Panc1 (cell line): ENCODE measurements at regions not wholly inside any gene's neighbourhood (a gene's known extent, or its start where the extent isn't known, plus 50 kb on each side); places are given as distances from the start of the nearest gene placed in this dataset.

Source experiments
- POLR2AphosphoS5 ChIP-seq: IDR thresholded peaks from 2 replicates; pipeline ENCODE4 v1.6.1; 2012; ENCODE audit warnings: mild to moderate bottlenecking, low read depth, low read length, moderate library complexity
- SIN3A ChIP-seq: IDR thresholded peaks from 2 replicates; pipeline ENCODE4 v1.6.1; 2012; ENCODE audit warnings: low read depth, mild to moderate bottlenecking, low read length, moderate library complexity, borderline replicate concordance; ENCODE audit not compliant: insufficient read depth
- TF ChIP-seq, protein P1 (sequence below): fragments of 450-650 bp; IDR thresholded peaks from 2 replicates; pipeline ENCODE4 v1.5.1; 2017; ENCODE audit warnings: mild to moderate bottlenecking
- TF ChIP-seq, protein P2 (sequence below), 2 experiments: IDR thresholded peaks; 2 replicates each; pipeline ENCODE4 v1.6.1; 2011 to 2012; ENCODE audit warnings: low read depth in 2 of 2, control low read depth in 1 of 2, low read length in 1 of 2, mild to moderate bottlenecking in 1 of 2, moderate library complexity in 1 of 2; ENCODE audit not compliant: insufficient read depth in 1 of 2

DNA sequence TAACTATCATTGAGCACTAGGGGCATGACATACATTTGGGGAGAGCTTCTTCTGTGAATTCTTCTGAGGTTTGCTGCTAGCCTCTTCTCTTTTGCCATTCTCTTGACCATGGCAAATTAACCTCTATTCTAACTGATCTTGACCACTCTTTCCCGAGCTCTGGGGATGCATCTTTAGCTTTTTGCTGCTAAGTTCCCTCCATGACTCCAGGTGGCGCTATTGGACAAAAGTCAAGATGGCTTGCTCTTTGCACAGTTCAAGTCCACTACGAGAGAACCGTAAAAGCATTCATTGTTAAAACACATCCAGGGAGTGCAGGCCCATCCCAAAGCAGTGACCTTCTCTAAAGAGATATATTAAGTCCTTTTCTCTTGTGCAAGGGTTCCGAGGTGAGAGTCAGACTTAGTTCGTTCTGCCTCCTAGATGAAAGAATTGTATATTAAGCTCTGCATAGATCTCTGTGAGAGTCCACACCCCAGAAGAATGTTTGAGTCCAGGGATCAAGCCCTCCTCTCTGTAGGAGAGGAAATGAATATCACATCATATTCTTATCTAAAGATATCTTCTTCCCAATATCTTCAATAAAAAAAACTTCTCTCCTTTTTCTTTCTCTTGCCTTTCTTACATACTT lies 1152.9 kb upstream of the CDH6 start:
- TF ChIP-seq, protein P1, sequence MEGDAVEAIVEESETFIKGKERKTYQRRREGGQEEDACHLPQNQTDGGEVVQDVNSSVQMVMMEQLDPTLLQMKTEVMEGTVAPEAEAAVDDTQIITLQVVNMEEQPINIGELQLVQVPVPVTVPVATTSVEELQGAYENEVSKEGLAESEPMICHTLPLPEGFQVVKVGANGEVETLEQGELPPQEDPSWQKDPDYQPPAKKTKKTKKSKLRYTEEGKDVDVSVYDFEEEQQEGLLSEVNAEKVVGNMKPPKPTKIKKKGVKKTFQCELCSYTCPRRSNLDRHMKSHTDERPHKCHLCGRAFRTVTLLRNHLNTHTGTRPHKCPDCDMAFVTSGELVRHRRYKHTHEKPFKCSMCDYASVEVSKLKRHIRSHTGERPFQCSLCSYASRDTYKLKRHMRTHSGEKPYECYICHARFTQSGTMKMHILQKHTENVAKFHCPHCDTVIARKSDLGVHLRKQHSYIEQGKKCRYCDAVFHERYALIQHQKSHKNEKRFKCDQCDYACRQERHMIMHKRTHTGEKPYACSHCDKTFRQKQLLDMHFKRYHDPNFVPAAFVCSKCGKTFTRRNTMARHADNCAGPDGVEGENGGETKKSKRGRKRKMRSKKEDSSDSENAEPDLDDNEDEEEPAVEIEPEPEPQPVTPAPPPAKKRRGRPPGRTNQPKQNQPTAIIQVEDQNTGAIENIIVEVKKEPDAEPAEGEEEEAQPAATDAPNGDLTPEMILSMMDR, result peak; percentile 84
- no peak for TF ChIP-seq SIN3A
- TF ChIP-seq POLR2AphosphoS5, result no peak
- TF ChIP-seq, protein P2, sequence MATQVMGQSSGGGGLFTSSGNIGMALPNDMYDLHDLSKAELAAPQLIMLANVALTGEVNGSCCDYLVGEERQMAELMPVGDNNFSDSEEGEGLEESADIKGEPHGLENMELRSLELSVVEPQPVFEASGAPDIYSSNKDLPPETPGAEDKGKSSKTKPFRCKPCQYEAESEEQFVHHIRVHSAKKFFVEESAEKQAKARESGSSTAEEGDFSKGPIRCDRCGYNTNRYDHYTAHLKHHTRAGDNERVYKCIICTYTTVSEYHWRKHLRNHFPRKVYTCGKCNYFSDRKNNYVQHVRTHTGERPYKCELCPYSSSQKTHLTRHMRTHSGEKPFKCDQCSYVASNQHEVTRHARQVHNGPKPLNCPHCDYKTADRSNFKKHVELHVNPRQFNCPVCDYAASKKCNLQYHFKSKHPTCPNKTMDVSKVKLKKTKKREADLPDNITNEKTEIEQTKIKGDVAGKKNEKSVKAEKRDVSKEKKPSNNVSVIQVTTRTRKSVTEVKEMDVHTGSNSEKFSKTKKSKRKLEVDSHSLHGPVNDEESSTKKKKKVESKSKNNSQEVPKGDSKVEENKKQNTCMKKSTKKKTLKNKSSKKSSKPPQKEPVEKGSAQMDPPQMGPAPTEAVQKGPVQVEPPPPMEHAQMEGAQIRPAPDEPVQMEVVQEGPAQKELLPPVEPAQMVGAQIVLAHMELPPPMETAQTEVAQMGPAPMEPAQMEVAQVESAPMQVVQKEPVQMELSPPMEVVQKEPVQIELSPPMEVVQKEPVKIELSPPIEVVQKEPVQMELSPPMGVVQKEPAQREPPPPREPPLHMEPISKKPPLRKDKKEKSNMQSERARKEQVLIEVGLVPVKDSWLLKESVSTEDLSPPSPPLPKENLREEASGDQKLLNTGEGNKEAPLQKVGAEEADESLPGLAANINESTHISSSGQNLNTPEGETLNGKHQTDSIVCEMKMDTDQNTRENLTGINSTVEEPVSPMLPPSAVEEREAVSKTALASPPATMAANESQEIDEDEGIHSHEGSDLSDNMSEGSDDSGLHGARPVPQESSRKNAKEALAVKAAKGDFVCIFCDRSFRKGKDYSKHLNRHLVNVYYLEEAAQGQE (IDR thresholded peaks at IDR 0.05; ENCODE audit: insufficient read depth in 1 of 2, low read depth in 2 of 2, low read length in 1 of 2), result no peak
